Lower leg skin (tissue), 4 donors: ENCODE measurements at regions not wholly inside any gene's neighbourhood (a gene's known extent, or its start where the extent isn't known, plus 50 kb on each side); places are given as distances from the start of the nearest gene placed in this dataset.
"Not testable (repeated sequence)": the region's sequence is repeated elsewhere in the genome, so short reads cannot be mapped to it uniquely, and the experiment has no call there.

Experiments
- DNase-seq, 2 donors: peaks; one replicate each; pipeline ENCODE4 v3.0.0-alpha.2; 2019; ENCODE audit warnings: low spot score in 2 of 2
- H3K4me3 ChIP-seq: fragments of 200-600 bp; sonication (generic); 2 replicates; pipeline ENCODE4 v1.5.1; 2017; ENCODE audit warnings: mild to moderate bottlenecking, low read depth; ENCODE audit not compliant: poor library complexity, severe bottlenecking
- POLR2A ChIP-seq, 2 donors: fragments of 450-650 bp; IDR thresholded peaks; one replicate each; pipeline ENCODE4 v1.6.1; 2016 to 2017; ENCODE audit warnings: antibody characterized with exemption in 2 of 2, mild to moderate bottlenecking in 1 of 2, moderate library complexity in 1 of 2
- WGBS, 2 donors: methylation state at CpG; one replicate each; pipeline ENCODE4 v1.1.5; 2018; 5-methylcytosine and 5-hydroxymethylcytosine counted together
- intact Hi-C: fragments of 100-400 bp; cut with DNase I; formaldehyde crosslinking; loops from one replicate; pipeline ENCODE4 v1.15.0; 2023; ENCODE audit warnings: low total_unique reads
- TF ChIP-seq, protein P1 (sequence below), 3 donors: fragments of 450-650 bp; IDR thresholded peaks; one replicate each; pipeline ENCODE4 v1.5.1; 2016; ENCODE audit warnings: antibody characterized with exemption in 3 of 3, mild to moderate bottlenecking in 3 of 3, moderate library complexity in 2 of 3

GRCh38 chr11:116343270-116343669 is 429.5 kb downstream of the BUD13 start:
- TF ChIP-seq POLR2A (IDR thresholded peaks at IDR 0.05), result no peak
- TF ChIP-seq, protein P1, sequence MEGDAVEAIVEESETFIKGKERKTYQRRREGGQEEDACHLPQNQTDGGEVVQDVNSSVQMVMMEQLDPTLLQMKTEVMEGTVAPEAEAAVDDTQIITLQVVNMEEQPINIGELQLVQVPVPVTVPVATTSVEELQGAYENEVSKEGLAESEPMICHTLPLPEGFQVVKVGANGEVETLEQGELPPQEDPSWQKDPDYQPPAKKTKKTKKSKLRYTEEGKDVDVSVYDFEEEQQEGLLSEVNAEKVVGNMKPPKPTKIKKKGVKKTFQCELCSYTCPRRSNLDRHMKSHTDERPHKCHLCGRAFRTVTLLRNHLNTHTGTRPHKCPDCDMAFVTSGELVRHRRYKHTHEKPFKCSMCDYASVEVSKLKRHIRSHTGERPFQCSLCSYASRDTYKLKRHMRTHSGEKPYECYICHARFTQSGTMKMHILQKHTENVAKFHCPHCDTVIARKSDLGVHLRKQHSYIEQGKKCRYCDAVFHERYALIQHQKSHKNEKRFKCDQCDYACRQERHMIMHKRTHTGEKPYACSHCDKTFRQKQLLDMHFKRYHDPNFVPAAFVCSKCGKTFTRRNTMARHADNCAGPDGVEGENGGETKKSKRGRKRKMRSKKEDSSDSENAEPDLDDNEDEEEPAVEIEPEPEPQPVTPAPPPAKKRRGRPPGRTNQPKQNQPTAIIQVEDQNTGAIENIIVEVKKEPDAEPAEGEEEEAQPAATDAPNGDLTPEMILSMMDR (IDR thresholded peaks at IDR 0.05), result no peak
- peak in 1 of 2 donors; percentile 20 for DNase-seq
- intact Hi-C loops, result no loop called here
- WGBS, 2 donors, result 54 to 63% methylated on average over 3 of the region's 3 CpGs
- H3K4me3 ChIP-seq, result no peak overlapping the region

GRCh38 chr11:116342148-116342547 is 430.6 kb downstream of the BUD13 start:
- no peak overlapping the region for H3K4me3 ChIP-seq
- TF ChIP-seq POLR2A (IDR thresholded peaks at IDR 0.05), result no peak
- TF ChIP-seq, protein P1 (IDR thresholded peaks at IDR 0.05), result no peak
- intact Hi-C loops, result no loop called here
- DNase-seq, result peak in 1 of 2 donors; percentile 18
- WGBS, 2 donors, result 86% methylated on average over 7 of the region's 7 CpGs

DNA sequence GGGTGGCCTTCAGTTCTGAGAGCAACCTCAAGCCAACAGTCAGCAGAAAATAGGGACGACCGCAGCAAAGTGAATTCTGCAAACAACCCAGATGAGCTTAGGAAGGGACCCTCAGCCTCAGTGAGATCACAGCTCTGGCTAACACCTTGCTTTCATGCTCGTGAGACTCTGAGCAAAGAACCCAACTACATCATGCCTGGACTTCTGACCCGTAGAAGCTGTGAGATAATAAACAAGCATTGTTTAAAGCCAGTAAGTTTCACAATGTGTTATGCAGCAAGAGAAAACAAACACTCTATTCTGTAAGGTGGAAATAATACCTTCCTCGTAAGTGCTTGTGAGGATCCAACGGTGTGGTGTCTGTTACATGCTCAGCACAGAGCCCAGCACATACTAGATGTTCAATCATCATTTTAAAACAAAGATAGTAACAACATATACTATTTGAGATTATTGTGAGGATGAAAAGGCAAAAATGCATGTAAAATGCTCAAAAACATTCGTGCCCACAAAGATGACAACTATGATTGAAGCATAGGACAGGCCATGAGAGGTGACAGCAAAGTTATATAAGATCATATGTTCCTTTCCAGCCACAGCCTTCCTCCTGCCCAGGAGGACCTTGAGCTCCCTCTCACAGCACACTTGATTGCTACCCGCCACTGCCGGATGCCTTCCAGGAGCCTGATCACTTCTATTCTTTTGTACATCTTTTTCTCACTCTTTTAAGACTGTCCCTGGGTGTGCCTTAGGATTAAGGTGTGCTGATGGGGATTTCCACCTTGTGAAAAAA is 433.3 kb downstream of the BUD13 start:
- 68 to 76% methylated on average over 8 to 9 of the region's 9 CpGs for WGBS, 2 donors
- TF ChIP-seq POLR2A (IDR thresholded peaks at IDR 0.05), result no peak
- TF ChIP-seq, protein P1 (IDR thresholded peaks at IDR 0.05), result no peak
- DNase-seq, result peak in 1 of 2 donors; percentile 25
- H3K4me3 ChIP-seq, result no peak overlapping the region
- intact Hi-C loops, result no loop called here

GRCh38 chr11:116338500-116338899 is 434.3 kb downstream of the BUD13 start:
- WGBS, 2 donors, result 92 to 96% methylated on average over 4 of the region's 4 CpGs
- H3K4me3 ChIP-seq, intact Hi-C loops: not testable (repeated sequence)
- peak in 1 of 2 donors; percentile 3 for DNase-seq

DNA sequence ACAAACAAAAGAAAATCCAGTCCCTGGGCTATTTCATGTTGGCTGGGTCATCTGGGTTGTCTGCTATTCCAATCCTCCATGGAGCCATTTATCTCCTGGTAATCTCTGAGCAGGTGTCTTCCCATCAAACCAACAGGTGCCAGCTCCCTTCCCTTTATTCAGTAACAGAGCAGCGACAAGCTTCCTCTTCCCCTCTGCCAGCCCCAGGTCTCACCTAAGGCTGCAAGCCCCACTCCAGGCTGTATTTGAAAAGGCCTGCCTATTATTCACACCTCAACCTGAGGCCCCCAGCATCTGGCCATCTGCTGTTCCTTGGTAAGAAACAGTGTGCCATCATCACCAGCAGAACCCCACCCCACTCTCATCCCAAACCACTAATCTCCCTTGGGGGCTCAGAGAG is 436.2 kb downstream of the BUD13 start:
- peak in 1 of 2 donors; percentile 34 for DNase-seq
- 73 to 100% methylated on average over 1 of the region's 1 CpG for WGBS, 2 donors
- TF ChIP-seq, protein P1 (IDR thresholded peaks at IDR 0.05), result no peak
- no peak for TF ChIP-seq POLR2A (IDR thresholded peaks at IDR 0.05)

DNA sequence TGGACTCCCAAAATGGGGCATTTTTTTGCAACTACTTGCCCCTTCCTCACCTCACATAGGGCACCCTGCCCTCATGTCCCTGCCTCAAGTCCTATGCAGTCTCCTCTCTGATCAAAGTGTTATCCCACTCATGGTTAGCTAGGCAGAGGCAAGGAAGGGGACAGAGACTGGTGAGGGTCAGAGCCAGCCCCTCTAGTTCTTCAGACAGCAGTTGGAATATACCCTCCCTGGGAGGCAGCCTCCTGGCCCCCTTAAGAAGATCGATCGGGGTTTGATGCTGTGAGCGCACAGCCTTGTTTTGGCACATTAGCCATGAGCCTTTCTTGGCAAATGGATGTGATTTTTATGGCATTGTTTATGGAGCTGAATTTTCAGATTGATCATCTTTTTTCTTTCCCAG is 436.9 kb downstream of the BUD13 start:
- no peak for TF ChIP-seq POLR2A (IDR thresholded peaks at IDR 0.05)
- TF ChIP-seq, protein P1 (IDR thresholded peaks at IDR 0.05), result no peak
- 89 to 94% methylated on average over 3 of the region's 3 CpGs for WGBS, 2 donors
- intact Hi-C loops, result no loop called here
- peak in 1 of 2 donors; percentile 7 for DNase-seq
- no peak overlapping the region for H3K4me3 ChIP-seq

More for the DNA sequence above, 436.2 kb downstream of the BUD13 start:
- intact Hi-C loops, result no loop called here
- H3K4me3 ChIP-seq, result no peak overlapping the region
